ENCODE measurements at regions not wholly inside any gene's neighbourhood (a gene's known extent, or its start where the extent isn't known, plus 50 kb on each side); places are given as distances from the start of the nearest gene placed in this dataset.

DNA sequence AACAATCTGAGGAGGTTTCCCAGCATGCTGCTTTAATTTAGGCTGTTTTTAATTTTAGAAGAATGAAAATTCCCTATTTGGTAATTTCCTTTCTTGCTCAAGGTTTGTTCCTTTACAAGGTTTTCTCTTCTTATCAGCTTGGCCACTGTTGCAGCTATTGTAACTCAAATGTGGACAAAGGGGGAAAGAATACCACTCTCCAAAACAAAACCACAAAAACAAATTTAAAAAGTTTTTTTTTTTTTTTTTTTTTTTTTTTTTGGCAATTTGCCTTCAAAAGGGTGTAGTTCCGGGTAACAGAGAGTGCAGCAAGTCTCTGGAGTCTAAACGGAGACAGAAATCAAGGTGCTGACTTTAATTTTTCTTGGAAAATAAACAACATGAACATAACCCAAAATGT is 306.4 kb upstream of the ARGLU1 start:
- TF ChIP-seq EZH2 (IDR thresholded peaks at IDR 0.05) (no peak), FOXP2 (optimal IDR thresholded peaks at IDR 0.05; ENCODE audit: control extremely low read depth, extremely low read length, insufficient read depth) (no peak), POLR2AphosphoS5 (IDR thresholded peaks at IDR 0.05; ENCODE audit: borderline replicate concordance, low read depth, low read length) (no peak)

Data from SK-N-MC (cell line).